Gastrocnemius medialis (tissue), 4 donors: ENCODE measurements at regions not wholly inside any gene's neighbourhood (a gene's known extent, or its start where the extent isn't known, plus 50 kb on each side); places are given as distances from the start of the nearest gene placed in this dataset.
A peak's percentile ranks its signal among the peaks of the same experiment; 100 is the strongest.

Source experiments
- ATAC-seq, 2 donors: fragments of 150-250 bp; one replicate each; pipeline ENCODE4 v1.9.1; 2016
- DNase-seq, 2 donors: peaks; one replicate each; pipeline ENCODE4 v3.0.0-alpha.2; 2019
- H3K27ac ChIP-seq, 4 donors: fragments of 200-600 bp; sonication (generic); 1 replicate in 1 of 4; 2 replicates in 3 of 4; pipeline ENCODE4 v1.5.1; 2016 to 2018; ENCODE audit warnings: mild to moderate bottlenecking in 2 of 4, moderate library complexity in 1 of 4
- H3K27me3 ChIP-seq, 3 donors: fragments of 200-600 bp; sonication (generic) in 2 of 3; 1 replicate in 1 of 3; 2 replicates in 2 of 3; pipeline versions ENCODE4 v1.5.1 to v1.6.0; 2016 to 2019; ENCODE audit warnings: mild to moderate bottlenecking in 1 of 3, moderate library complexity in 1 of 3
- H3K36me3 ChIP-seq, 2 donors: fragments of 200-600 bp; sonication (generic) in 1 of 2; one replicate each; pipeline ENCODE4 v1.5.1; 2017 to 2018
- H3K4me1 ChIP-seq, 2 donors: fragments of 200-600 bp; sonication (generic) in 1 of 2; one replicate each; pipeline ENCODE4 v1.5.1; 2016 to 2017; ENCODE audit warnings: mild to moderate bottlenecking in 2 of 2
- H3K4me3 ChIP-seq, 4 donors: fragments of 200-600 bp; sonication (generic) in 3 of 4; 1 replicate in 1 of 4; 2 replicates in 3 of 4; pipeline ENCODE4 v1.5.1; 2016 to 2019; ENCODE audit warnings: mild to moderate bottlenecking in 2 of 4
- H3K9me3 ChIP-seq, 3 donors: fragments of 200-600 bp; sonication (generic) in 2 of 3; 1 replicate in 1 of 3; 2 replicates in 2 of 3; pipeline ENCODE4 v1.5.1; 2016 to 2019
- CTCF ChIP-seq, 5 experiments: fragments of 450-650 bp in 3 of 5; fragments of 200-600 bp in 2 of 5; sonication (generic) in 2 of 5; IDR thresholded peaks in 4 of 5; conservative IDR thresholded peaks in 1 of 5; 1 replicate in 4 of 5; 2 replicates in 1 of 5; pipeline ENCODE4 v1.5.1; 2016 to 2019; ENCODE audit warnings: antibody characterized with exemption in 5 of 5, mild to moderate bottlenecking in 3 of 5, moderate library complexity in 3 of 5
- POLR2A ChIP-seq, 2 donors: fragments of 450-650 bp; IDR thresholded peaks; one replicate each; pipeline ENCODE4 v1.6.1; 2017; ENCODE audit warnings: antibody characterized with exemption in 2 of 2, mild to moderate bottlenecking in 2 of 2, moderate library complexity in 2 of 2
- in situ Hi-C, 4 donors: fragments of 200-750 bp; cut with MboI; loops; one replicate each; pipeline versions ENCODE4 v1.15.0 to v1.8.0; 2017; ENCODE audit warnings: low sequenced_read_pairs in 4 of 4
- intact Hi-C: fragments of 100-400 bp; cut with DNase I; formaldehyde crosslinking; loops from one replicate; pipeline ENCODE4 v1.15.1; 2023; ENCODE audit warnings: low total_unique reads

- Histone ChIP-seq H3K9me3 (no peaks in the 10 kb centered on the region), H3K4me3 (no peak overlapping the region), H3K27me3 (no peaks in the 10 kb centered on the region), H3K4me1 (no peaks in the 10 kb centered on the region), H3K27ac (no peak overlapping the region), H3K36me3 (no peaks in the 10 kb centered on the region)
- TF ChIP-seq POLR2A (IDR thresholded peaks at IDR 0.05) (no peak), CTCF (IDR thresholded peaks at IDR 0.05 in 4 of 5, conservative IDR thresholded peaks at IDR 0.05 in 1 of 5) (no peak)
- no peak for ATAC-seq
- intact Hi-C loops (no loop called here), in situ Hi-C loops (no loop called here)
- no peak for DNase-seq
Observed at GRCh38 chr2:120979921-120980320, 244.3 kb downstream of the GLI2 start.

- ATAC-seq (no peak), DNase-seq (no peak)
- in situ Hi-C loops (no loop called here), intact Hi-C loops (no loop called here)
- Histone ChIP-seq H3K4me1 (no peaks in the 10 kb centered on the region), H3K27me3 (no peaks in the 10 kb centered on the region), H3K9me3 (no peaks in the 10 kb centered on the region), H3K4me3 (no peak overlapping the region), H3K27ac (no peak overlapping the region), H3K36me3 (no peaks in the 10 kb centered on the region)
- TF ChIP-seq CTCF (IDR thresholded peaks at IDR 0.05 in 4 of 5, conservative IDR thresholded peaks at IDR 0.05 in 1 of 5) (no peak), POLR2A (IDR thresholded peaks at IDR 0.05) (no peak)
Observed at GRCh38 chr2:120981443-120981842, 245.8 kb downstream of the GLI2 start.

- Histone ChIP-seq H3K36me3 (no peaks in the 10 kb centered on the region), H3K27ac (no peak overlapping the region), H3K9me3 (no peaks in the 10 kb centered on the region), H3K4me1 (no peaks in the 10 kb centered on the region), H3K4me3 (no peak overlapping the region), H3K27me3 (no peaks in the 10 kb centered on the region)
- DNase-seq: no peak
- in situ Hi-C loops: no loop called here
- ATAC-seq: no peak
- intact Hi-C loops: no loop called here
- TF ChIP-seq POLR2A (IDR thresholded peaks at IDR 0.05) (no peak), CTCF (IDR thresholded peaks at IDR 0.05 in 4 of 5, conservative IDR thresholded peaks at IDR 0.05 in 1 of 5) (no peak)
Observed at GRCh38 chr2:120982598-120982997, 246.9 kb downstream of the GLI2 start.

- no peaks in the 10 kb centered on the region for H3K36me3 ChIP-seq
- ATAC-seq (no peak), DNase-seq (no peak)
- no peak overlapping the region for H3K4me3 ChIP-seq
- H3K9me3 ChIP-seq: no peaks in the 10 kb centered on the region
- H3K27me3 ChIP-seq: no peaks in the 10 kb centered on the region
- intact Hi-C loops (no loop called here), in situ Hi-C loops (no loop called here)
- TF ChIP-seq POLR2A (IDR thresholded peaks at IDR 0.05): no peak
- TF ChIP-seq CTCF (IDR thresholded peaks at IDR 0.05 in 4 of 5, conservative IDR thresholded peaks at IDR 0.05 in 1 of 5): no peak
- H3K27ac ChIP-seq: no peak overlapping the region
- H3K4me1 ChIP-seq: no peaks in the 10 kb centered on the region
Observed at GRCh38 chr2:120983344-120983743, 247.7 kb downstream of the GLI2 start.

- TF ChIP-seq POLR2A (IDR thresholded peaks at IDR 0.05) (no peak), CTCF (IDR thresholded peaks at IDR 0.05 in 4 of 5, conservative IDR thresholded peaks at IDR 0.05 in 1 of 5) (peak in 1 of 5 experiments; percentile 20)
- no peak overlapping the region for H3K27ac ChIP-seq
- no peak for ATAC-seq
Observed at GRCh38 chr2:120984046-120984445, 248.4 kb downstream of the GLI2 start.

More at GRCh38 chr2:120984046-120984445, 248.4 kb downstream of the GLI2 start:
- Histone ChIP-seq H3K4me3 (no peak overlapping the region), H3K36me3 (no peaks in the 10 kb centered on the region), H3K27me3 (no peaks in the 10 kb centered on the region), H3K4me1 (no peaks in the 10 kb centered on the region), H3K9me3 (no peaks in the 10 kb centered on the region)
- intact Hi-C loops (no loop called here), in situ Hi-C loops (no loop called here)
- DNase-seq: no peak
